ENCODE measurements at regions not wholly inside any gene's neighbourhood (a gene's known extent, or its start where the extent isn't known, plus 50 kb on each side); places are given as distances from the start of the nearest gene placed in this dataset.
A peak's percentile ranks its signal among the peaks of the same experiment; 100 is the strongest.

GRCh38 chr7:46775020-46775419, 806.9 kb downstream of the TNS3 start:
- Mint-ChIP-seq H3K9me3 (ENCODE audit: unreplicated experiment) (peaks cover 15% of the 10 kb centered on the region), H3K27ac (ENCODE audit: unreplicated experiment) (no peak overlapping the region), H3K4me3 (ENCODE audit: unreplicated experiment) (no peak overlapping the region), H3K27me3 (ENCODE audit: unreplicated experiment) (no peaks in the 10 kb centered on the region), H3K36me3 (ENCODE audit: unreplicated experiment) (peaks cover 2% of the 10 kb centered on the region), H3K4me1 (ENCODE audit: unreplicated experiment) (peaks cover 10% of the 10 kb centered on the region)
- TF ChIP-seq CTCF (IDR thresholded peaks at IDR 0.05) = no peak
- DNase-seq (ENCODE audit: extremely low spot score, unreplicated experiment) = no peak

- Mint-ChIP-seq H3K4me3 (ENCODE audit: unreplicated experiment) (no peak overlapping the region), H3K36me3 (ENCODE audit: unreplicated experiment) (peaks cover 2% of the 10 kb centered on the region), H3K27ac (ENCODE audit: unreplicated experiment) (no peak overlapping the region), H3K9me3 (ENCODE audit: unreplicated experiment) (peaks cover 10% of the 10 kb centered on the region), H3K4me1 (ENCODE audit: unreplicated experiment) (peaks cover 10% of the 10 kb centered on the region), H3K27me3 (ENCODE audit: unreplicated experiment) (no peaks in the 10 kb centered on the region)
- TF ChIP-seq CTCF (IDR thresholded peaks at IDR 0.05) = no peak
- DNase-seq (ENCODE audit: extremely low spot score, unreplicated experiment) = no peak
Observed at GRCh38 chr7:46774515-46774914, 807.4 kb downstream of the TNS3 start.

- H3K27me3 Mint-ChIP-seq (ENCODE audit: unreplicated experiment) = no peaks in the 10 kb centered on the region
- DNase-seq (ENCODE audit: extremely low spot score, unreplicated experiment) = no peak
- H3K4me3 Mint-ChIP-seq (ENCODE audit: unreplicated experiment) = no peak overlapping the region
- H3K27ac Mint-ChIP-seq (ENCODE audit: unreplicated experiment) = no peak overlapping the region
- no peaks in the 10 kb centered on the region for H3K36me3 Mint-ChIP-seq (ENCODE audit: unreplicated experiment)
- H3K9me3 Mint-ChIP-seq (ENCODE audit: unreplicated experiment) = peaks cover 12% of the 10 kb centered on the region
- peaks cover 10% of the 10 kb centered on the region for H3K4me1 Mint-ChIP-seq (ENCODE audit: unreplicated experiment)
- TF ChIP-seq CTCF (IDR thresholded peaks at IDR 0.05) = no peak
Observed at GRCh38 chr7:46772776-46773175, 809.1 kb downstream of the TNS3 start.

GRCh38 chr7:46767071-46767470, 814.8 kb downstream of the TNS3 start:
- no peak for TF ChIP-seq CTCF (IDR thresholded peaks at IDR 0.05)
- H3K9me3 Mint-ChIP-seq (ENCODE audit: unreplicated experiment) = peaks cover 12% of the 10 kb centered on the region
- H3K4me3 Mint-ChIP-seq (ENCODE audit: unreplicated experiment) = no peak overlapping the region
- H3K27ac Mint-ChIP-seq (ENCODE audit: unreplicated experiment) = no peak overlapping the region
- DNase-seq (ENCODE audit: extremely low spot score, unreplicated experiment) = no peak
- H3K36me3 Mint-ChIP-seq (ENCODE audit: unreplicated experiment) = no peaks in the 10 kb centered on the region
- H3K4me1 Mint-ChIP-seq (ENCODE audit: unreplicated experiment) = peaks cover 25% of the 10 kb centered on the region
- no peaks in the 10 kb centered on the region for H3K27me3 Mint-ChIP-seq (ENCODE audit: unreplicated experiment)

GRCh38 chr7:46764100-46764936, 817.6 kb downstream of the TNS3 start:
- H3K9me3 Mint-ChIP-seq (ENCODE audit: unreplicated experiment) = peaks cover 9% of the 10 kb centered on the region
- H3K27ac Mint-ChIP-seq (ENCODE audit: unreplicated experiment) = peak overlapping the region; percentile 90
- H3K27me3 Mint-ChIP-seq (ENCODE audit: unreplicated experiment) = no peaks in the 10 kb centered on the region
- H3K36me3 Mint-ChIP-seq (ENCODE audit: unreplicated experiment) = no peaks in the 10 kb centered on the region
- peaks cover 24% of the 10 kb centered on the region for H3K4me1 Mint-ChIP-seq (ENCODE audit: unreplicated experiment)
- no peak for DNase-seq (ENCODE audit: extremely low spot score, unreplicated experiment)
- H3K4me3 Mint-ChIP-seq (ENCODE audit: unreplicated experiment) = peak overlapping the region; percentile 2
- TF ChIP-seq CTCF (IDR thresholded peaks at IDR 0.05) = no peak
